ENCODE measurements at regions not wholly inside any gene's neighbourhood (a gene's known extent, or its start where the extent isn't known, plus 50 kb on each side); places are given as distances from the start of the nearest gene placed in this dataset.

DNA sequence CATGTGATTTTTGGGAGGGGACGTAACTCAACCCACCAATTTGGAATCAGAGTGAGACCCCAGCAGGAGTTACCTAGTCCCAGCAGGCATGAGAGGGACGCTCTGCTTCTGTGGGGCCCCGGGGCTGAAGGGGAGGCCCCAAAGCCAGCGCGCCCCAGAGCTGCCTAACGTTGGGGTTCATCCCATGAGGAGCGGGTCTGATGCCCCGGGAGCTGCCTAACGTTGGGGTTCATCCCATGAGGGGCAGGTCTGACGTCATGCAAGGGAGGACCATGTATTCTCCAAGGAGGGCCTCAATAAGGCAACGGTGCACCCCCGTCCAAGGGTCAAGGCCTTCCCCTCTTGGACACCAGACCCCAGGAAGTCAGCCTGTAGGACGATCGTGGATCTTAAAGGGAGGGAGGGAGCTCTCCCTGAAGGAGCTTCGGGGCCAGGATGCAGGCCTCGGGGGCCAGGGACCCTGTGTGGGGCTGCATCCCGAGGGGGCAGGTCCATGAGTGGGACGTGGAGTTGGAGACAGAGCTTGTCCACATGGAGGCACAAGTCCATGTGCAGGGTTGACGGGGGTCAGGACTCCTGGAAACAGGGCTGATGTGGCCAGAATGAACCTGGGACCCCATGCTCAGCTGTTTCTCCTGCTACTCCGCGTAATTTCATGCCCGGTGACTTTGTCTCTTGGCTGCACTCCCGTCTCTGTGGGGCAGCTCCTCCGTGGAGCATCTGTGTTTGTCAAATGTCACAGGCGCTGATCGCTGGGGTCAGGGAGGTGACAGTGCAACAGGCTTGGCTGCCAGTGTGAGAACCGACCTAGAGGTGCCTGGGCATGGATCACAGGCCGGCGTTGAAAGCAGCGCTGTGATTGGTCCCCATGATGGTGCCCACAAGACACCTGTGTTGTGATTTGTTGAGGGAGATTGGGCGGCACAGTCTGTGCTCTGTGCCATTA is 1029.1 kb downstream of the BRD1 start:
- TF ChIP-seq, protein P1, sequence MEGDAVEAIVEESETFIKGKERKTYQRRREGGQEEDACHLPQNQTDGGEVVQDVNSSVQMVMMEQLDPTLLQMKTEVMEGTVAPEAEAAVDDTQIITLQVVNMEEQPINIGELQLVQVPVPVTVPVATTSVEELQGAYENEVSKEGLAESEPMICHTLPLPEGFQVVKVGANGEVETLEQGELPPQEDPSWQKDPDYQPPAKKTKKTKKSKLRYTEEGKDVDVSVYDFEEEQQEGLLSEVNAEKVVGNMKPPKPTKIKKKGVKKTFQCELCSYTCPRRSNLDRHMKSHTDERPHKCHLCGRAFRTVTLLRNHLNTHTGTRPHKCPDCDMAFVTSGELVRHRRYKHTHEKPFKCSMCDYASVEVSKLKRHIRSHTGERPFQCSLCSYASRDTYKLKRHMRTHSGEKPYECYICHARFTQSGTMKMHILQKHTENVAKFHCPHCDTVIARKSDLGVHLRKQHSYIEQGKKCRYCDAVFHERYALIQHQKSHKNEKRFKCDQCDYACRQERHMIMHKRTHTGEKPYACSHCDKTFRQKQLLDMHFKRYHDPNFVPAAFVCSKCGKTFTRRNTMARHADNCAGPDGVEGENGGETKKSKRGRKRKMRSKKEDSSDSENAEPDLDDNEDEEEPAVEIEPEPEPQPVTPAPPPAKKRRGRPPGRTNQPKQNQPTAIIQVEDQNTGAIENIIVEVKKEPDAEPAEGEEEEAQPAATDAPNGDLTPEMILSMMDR (conservative IDR thresholded peaks at IDR 0.05; ENCODE audit: low read depth, low read length) = no peak
- no peak for TF ChIP-seq RFX5 (IDR thresholded peaks at IDR 0.05; ENCODE audit: low read depth, low read length)
- TF ChIP-seq CHD1 (IDR thresholded peaks at IDR 0.05; ENCODE audit: low read depth, low read length) = no peak
- TF ChIP-seq CEBPB (IDR thresholded peaks at IDR 0.05; ENCODE audit: low read depth, low read length) = no peak
- TF ChIP-seq SMC3 (IDR thresholded peaks at IDR 0.05; ENCODE audit: low read depth, low read length) = no peak
- TF ChIP-seq RCOR1 (IDR thresholded peaks at IDR 0.05; ENCODE audit: insufficient replicate concordance, low read length) = no peak
- no peak for TF ChIP-seq POLR2A (IDR thresholded peaks at IDR 0.05; ENCODE audit: low read depth, low read length)
- TF ChIP-seq, protein P2, sequence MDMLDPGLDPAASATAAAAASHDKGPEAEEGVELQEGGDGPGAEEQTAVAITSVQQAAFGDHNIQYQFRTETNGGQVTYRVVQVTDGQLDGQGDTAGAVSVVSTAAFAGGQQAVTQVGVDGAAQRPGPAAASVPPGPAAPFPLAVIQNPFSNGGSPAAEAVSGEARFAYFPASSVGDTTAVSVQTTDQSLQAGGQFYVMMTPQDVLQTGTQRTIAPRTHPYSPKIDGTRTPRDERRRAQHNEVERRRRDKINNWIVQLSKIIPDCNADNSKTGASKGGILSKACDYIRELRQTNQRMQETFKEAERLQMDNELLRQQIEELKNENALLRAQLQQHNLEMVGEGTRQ (IDR thresholded peaks at IDR 0.05; ENCODE audit: low read depth, low read length) = no peak
- no peak for TF ChIP-seq FOS (IDR thresholded peaks at IDR 0.05; ENCODE audit: low read depth, low read length)
- TF ChIP-seq MXI1 (IDR thresholded peaks at IDR 0.05; ENCODE audit: borderline replicate concordance, low read depth, low read length) = no peak
- no peak for TF ChIP-seq BHLHE40 (IDR thresholded peaks at IDR 0.05; ENCODE audit: low read depth, low read length)
- no peak for TF ChIP-seq NFE2L2 (IDR thresholded peaks at IDR 0.05; ENCODE audit: low read depth, low read length)
- no peak for TF ChIP-seq RAD21 (IDR thresholded peaks at IDR 0.05; ENCODE audit: low read length)
- TF ChIP-seq, protein P3, sequence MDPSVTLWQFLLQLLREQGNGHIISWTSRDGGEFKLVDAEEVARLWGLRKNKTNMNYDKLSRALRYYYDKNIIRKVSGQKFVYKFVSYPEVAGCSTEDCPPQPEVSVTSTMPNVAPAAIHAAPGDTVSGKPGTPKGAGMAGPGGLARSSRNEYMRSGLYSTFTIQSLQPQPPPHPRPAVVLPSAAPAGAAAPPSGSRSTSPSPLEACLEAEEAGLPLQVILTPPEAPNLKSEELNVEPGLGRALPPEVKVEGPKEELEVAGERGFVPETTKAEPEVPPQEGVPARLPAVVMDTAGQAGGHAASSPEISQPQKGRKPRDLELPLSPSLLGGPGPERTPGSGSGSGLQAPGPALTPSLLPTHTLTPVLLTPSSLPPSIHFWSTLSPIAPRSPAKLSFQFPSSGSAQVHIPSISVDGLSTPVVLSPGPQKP (IDR thresholded peaks at IDR 0.05; ENCODE audit: borderline replicate concordance, low read depth, low read length) = no peak

All from IMR-90 (cell line).